ENCODE measurements at regions not wholly inside any gene's neighbourhood (a gene's known extent, or its start where the extent isn't known, plus 50 kb on each side); places are given as distances from the start of the nearest gene placed in this dataset.
"Not testable (repeated sequence)": the region's sequence is repeated elsewhere in the genome, so short reads cannot be mapped to it uniquely, and the experiment has no call there.

GRCh38 chr17:64784353-64785010 lies 122.4 kb upstream of the SMURF2 start:
- DNase-seq = no peak

GRCh38 chr17:64783556-64784352 lies 121.6 kb upstream of the SMURF2 start:
- DNase-seq = no peak

GRCh38 chr17:64783031-64783461 lies 120.9 kb upstream of the SMURF2 start:
- no peak for DNase-seq

- DNase-seq = no peak
These were observed 119.9 kb upstream of the SMURF2 start for GRCh38 chr17:64781810-64782555.

GRCh38 chr17:64781014-64781756 lies 119.1 kb upstream of the SMURF2 start:
- no peak for DNase-seq

GRCh38 chr17:64780096-64781013 lies 118.2 kb upstream of the SMURF2 start:
- no peak for DNase-seq

- no peak for DNase-seq
These were observed 117.4 kb upstream of the SMURF2 start for GRCh38 chr17:64779376-64780095.

- not testable (repeated sequence) for DNase-seq
These were observed 116.9 kb upstream of the SMURF2 start for GRCh38 chr17:64779098-64779375.

- DNase-seq = no peak
These were observed 116.4 kb upstream of the SMURF2 start for GRCh38 chr17:64778240-64779097.

GRCh38 chr17:64777415-64778239 lies 115.5 kb upstream of the SMURF2 start:
- DNase-seq = no peak

GRCh38 chr17:64776720-64777414 lies 114.8 kb upstream of the SMURF2 start:
- DNase-seq = peak in 1 of 2 experiments; percentile 33

GRCh38 chr17:64775701-64776570 lies 113.8 kb upstream of the SMURF2 start:
- no peak for DNase-seq

GRCh38 chr17:64774888-64775540 lies 112.9 kb upstream of the SMURF2 start:
- DNase-seq = no peak

GRCh38 chr17:64773836-64774761 lies 112.0 kb upstream of the SMURF2 start:
- no peak for DNase-seq

- no peak for DNase-seq
These were observed 111.3 kb upstream of the SMURF2 start for GRCh38 chr17:64773386-64773835.

- DNase-seq = no peak
These were observed 110.8 kb upstream of the SMURF2 start for GRCh38 chr17:64772845-64773299.

All from cerebellar nuclear complex (tissue), 1 donor.